HG02943 (cell line): ENCODE measurements at regions not wholly inside any gene's neighbourhood (a gene's known extent, or its start where the extent isn't known, plus 50 kb on each side); places are given as distances from the start of the nearest gene placed in this dataset.

Experiments used
- ATAC-seq: cut with Tn5 transposase; IDR thresholded peaks from one replicate; pipeline ENCODE4 v1.9.1; 2021; ENCODE audit warnings: mild to moderate bottlenecking, low read depth, moderate library complexity; ENCODE audit not compliant: unreplicated experiment

- ATAC-seq, result no peak
Measured at GRCh38 chr12:25853316-25854095, 105.0 kb upstream of the RASSF8 start.

- no peak for ATAC-seq
Measured at GRCh38 chr12:25854991-25855390, 103.5 kb upstream of the RASSF8 start.

- no peak for ATAC-seq
Measured at GRCh38 chr12:25855716-25856115, 102.8 kb upstream of the RASSF8 start.

- no peak for ATAC-seq
Measured at GRCh38 chr12:25859976-25860375, 98.5 kb upstream of the RASSF8 start.

- ATAC-seq, result no peak
Measured at GRCh38 chr12:25861226-25861625, 97.3 kb upstream of the RASSF8 start.

GRCh38 chr12:25864306-25865276 is 93.9 kb upstream of the RASSF8 start:
- no peak for ATAC-seq

- no peak for ATAC-seq
Measured at GRCh38 chr12:25866586-25867378, 91.7 kb upstream of the RASSF8 start.

- ATAC-seq, result no peak
Measured at GRCh38 chr12:25868193-25868592, 90.3 kb upstream of the RASSF8 start.

- ATAC-seq, result no peak
Measured at GRCh38 chr12:25872137-25872536, 86.3 kb upstream of the RASSF8 start.

- ATAC-seq, result no peak
Measured at GRCh38 chr12:25875661-25876060, 82.8 kb upstream of the RASSF8 start.

- ATAC-seq, result no peak
Measured at GRCh38 chr12:25876383-25877045, 82.0 kb upstream of the RASSF8 start.

GRCh38 chr12:25877446-25877845 is 81.0 kb upstream of the RASSF8 start:
- ATAC-seq, result no peak

GRCh38 chr12:25882266-25882665 is 76.2 kb upstream of the RASSF8 start:
- ATAC-seq, result no peak

GRCh38 chr12:25883026-25883916 is 75.2 kb upstream of the RASSF8 start:
- ATAC-seq, result no peak

GRCh38 chr12:25884024-25884919 is 74.2 kb upstream of the RASSF8 start:
- no peak for ATAC-seq

GRCh38 chr12:25884920-25885234 is 73.6 kb upstream of the RASSF8 start:
- ATAC-seq, result no peak

- ATAC-seq, result no peak
Measured at GRCh38 chr12:25886396-25886795, 72.1 kb upstream of the RASSF8 start.

GRCh38 chr12:25887367-25887766 is 71.1 kb upstream of the RASSF8 start:
- no peak for ATAC-seq
